Adrenal gland (tissue), 9 donors: ENCODE measurements at regions not wholly inside any gene's neighbourhood (a gene's known extent, or its start where the extent isn't known, plus 50 kb on each side); places are given as distances from the start of the nearest gene placed in this dataset.

ENCODE experiments used
- DNase-seq, 7 donors: peaks; one replicate each; pipeline ENCODE4 v3.0.0-alpha.2; 2019 to 2020
- H3K27ac ChIP-seq, 5 donors: fragments of 200-600 bp; sonication (generic) in 4 of 5; 1 replicate in 3 of 5; 2 replicates in 2 of 5; pipeline versions ENCODE4 v1.5.1 to v1.8.0; 2016 to 2020; ENCODE audit warnings: mild to moderate bottlenecking in 1 of 5
- H3K27me3 ChIP-seq: fragments of 200-600 bp; 2 replicates; pipeline ENCODE4 v1.8.0; 2021
- H3K36me3 ChIP-seq, 2 donors: fragments of 200-600 bp; replicated peaks in 1 of 2; 1 replicate in 1 of 2; 2 replicates in 1 of 2; pipeline versions ENCODE4 v1.5.1 to v1.8.0; 2018 to 2022
- H3K4me1 ChIP-seq, 2 donors: fragments of 200-600 bp; replicated peaks in 1 of 2; 1 replicate in 1 of 2; 2 replicates in 1 of 2; pipeline versions ENCODE4 v1.5.1 to v1.8.0; 2018 to 2021
- H3K4me3 ChIP-seq, 4 donors: fragments of 200-600 bp; sonication (generic) in 3 of 4; one replicate each; pipeline ENCODE4 v1.5.1; 2016 to 2018
- H3K9me3 ChIP-seq, 3 donors: fragments of 200-600 bp; sonication (generic) in 1 of 3; replicated peaks in 1 of 3; 1 replicate in 2 of 3; 2 replicates in 1 of 3; pipeline versions ENCODE4 v1.5.1 to v1.8.0; 2016 to 2021
- CTCF ChIP-seq, 6 experiments: fragments of 450-650 bp in 4 of 6; fragments of 200-600 bp in 2 of 6; sonication (generic) in 1 of 6; IDR thresholded peaks; 1 replicate in 5 of 6; 2 replicates in 1 of 6; pipeline versions ENCODE4 v1.5.1 to v1.8.0; 2016 to 2021; ENCODE audit warnings: antibody characterized with exemption in 6 of 6, mild to moderate bottlenecking in 2 of 6, moderate library complexity in 1 of 6
- POLR2A ChIP-seq, 2 donors: fragments of 450-650 bp; IDR thresholded peaks; one replicate each; pipeline ENCODE4 v1.6.1; 2017; ENCODE audit warnings: antibody characterized with exemption in 2 of 2, mild to moderate bottlenecking in 2 of 2, moderate library complexity in 1 of 2
- WGBS, 4 donors: extraction: QIAGEN DNeasy Blood & Tissue Kit in 2 of 4; methylation state at CpG; one replicate each; pipeline versions ENCODE4 v1.1.5 to v1.1.7; 2013 to 2017; 5-methylcytosine and 5-hydroxymethylcytosine counted together
- intact Hi-C, 2 donors: fragments of 100-400 bp; cut with DNase I; formaldehyde crosslinking; loops; one replicate each; pipeline versions ENCODE4 v1.14.1 to v1.15.0; 2022 to 2023
- donor health status: healthy with polysubstance abuse.
- donor health status: Bipolar disorder and iron deficiency.
- donor health status: DM: yes; HTN: yes; CAD: no.
- donor health status: DM: no; HTN: no; CAD: no.
- donor health status: DM: no; HTN: no; CAD: no.

GRCh38 chr1:20405051-20405754 lies 80.8 kb downstream of the CAMK2N1 start:
- Histone ChIP-seq H3K9me3 (no peaks in the 10 kb centered on the region), H3K4me1 (no peaks in the 10 kb centered on the region), H3K27me3 (peaks cover 6% of the 10 kb centered on the region), H3K27ac (no peak overlapping the region), H3K4me3 (no peak overlapping the region), H3K36me3 (no peaks in the 10 kb centered on the region)
- no peak for TF ChIP-seq CTCF (IDR thresholded peaks at IDR 0.05)
- TF ChIP-seq POLR2A (IDR thresholded peaks at IDR 0.05): no peak
- intact Hi-C loops: no loop called here
- 79 to 94% (median 85%) methylated on average over 10 to 13 of the region's 13 CpGs for WGBS, 4 donors
- DNase-seq: peak in 2 of 7 donors; percentile 7 to 8
